Activated CD4-positive, CD25-positive, alpha-beta regulatory T cell treated with anti-CD3 and anti-CD28 coated beads, Interleukin-2, amount 50 U/mL, for 24 hours (primary cell): ENCODE measurements at regions not wholly inside any gene's neighbourhood (a gene's known extent, or its start where the extent isn't known, plus 50 kb on each side); places are given as distances from the start of the nearest gene placed in this dataset.
"Not testable (repeated sequence)": the region's sequence is repeated elsewhere in the genome, so short reads cannot be mapped to it uniquely, and the experiment has no call there.

Experiments
- ATAC-seq, 2 donors: fragments of 150-1000 bp; cut with Tn5 transposase; one replicate each; pipeline ENCODE4 v1.10.0; 2021; ENCODE audit warnings: mild to moderate bottlenecking in 1 of 2, moderate library complexity in 1 of 2

GRCh38 chr11:87870086-87870485 is 305.2 kb downstream of the RAB38 start:
- no peak for ATAC-seq

GRCh38 chr11:87866951-87867350 is 308.3 kb downstream of the RAB38 start:
- ATAC-seq = no peak

GRCh38 chr11:87861030-87861429 is 314.2 kb downstream of the RAB38 start:
- ATAC-seq = no peak

GRCh38 chr11:87859636-87860035 is 315.6 kb downstream of the RAB38 start:
- ATAC-seq = no peak

- ATAC-seq = no peak
These were observed 323.4 kb downstream of the RAB38 start for GRCh38 chr11:87851827-87852226.

- no peak for ATAC-seq
These were observed 324.0 kb downstream of the RAB38 start for GRCh38 chr11:87851234-87851633.

- no peak for ATAC-seq
These were observed 326.0 kb downstream of the RAB38 start for GRCh38 chr11:87849216-87849615.

- no peak for ATAC-seq
These were observed 334.5 kb downstream of the RAB38 start for GRCh38 chr11:87840786-87841185.

GRCh38 chr11:87832211-87832610 is 343.0 kb downstream of the RAB38 start:
- ATAC-seq = no peak

- ATAC-seq = no peak
These were observed 355.2 kb downstream of the RAB38 start for GRCh38 chr11:87820011-87820410.

- ATAC-seq = no peak
These were observed 356.1 kb downstream of the RAB38 start for GRCh38 chr11:87819151-87819550.

- no peak for ATAC-seq
These were observed 362.5 kb downstream of the RAB38 start for GRCh38 chr11:87812571-87813365.

- ATAC-seq = no peak
These were observed 364.8 kb downstream of the RAB38 start for GRCh38 chr11:87810486-87810885.

- ATAC-seq = no peak
These were observed 366.0 kb downstream of the RAB38 start for GRCh38 chr11:87809256-87809655.

GRCh38 chr11:87804176-87804575 is 371.1 kb downstream of the RAB38 start:
- ATAC-seq = no peak

GRCh38 chr11:87803748-87804147 is 371.5 kb downstream of the RAB38 start:
- no peak for ATAC-seq

GRCh38 chr11:87784862-87785261 is 390.4 kb downstream of the RAB38 start:
- ATAC-seq = not testable (repeated sequence)

- no peak for ATAC-seq
These were observed 395.2 kb downstream of the RAB38 start for GRCh38 chr11:87780068-87780413.

- ATAC-seq = no peak
These were observed 395.8 kb downstream of the RAB38 start for GRCh38 chr11:87779276-87780067.

- ATAC-seq = no peak
These were observed 396.9 kb downstream of the RAB38 start for GRCh38 chr11:87778357-87778756.

GRCh38 chr11:87775036-87775435 is 400.2 kb downstream of the RAB38 start:
- ATAC-seq = no peak

GRCh38 chr11:87769661-87770060 is 405.6 kb downstream of the RAB38 start:
- no peak for ATAC-seq

- no peak for ATAC-seq
These were observed 407.6 kb downstream of the RAB38 start for GRCh38 chr11:87767615-87768014.

- not testable (repeated sequence) for ATAC-seq
These were observed 411.2 kb downstream of the RAB38 start for GRCh38 chr11:87764075-87764474.
